ENCODE measurements at regions not wholly inside any gene's neighbourhood (a gene's known extent, or its start where the extent isn't known, plus 50 kb on each side); places are given as distances from the start of the nearest gene placed in this dataset.

- H3K9me3 ChIP-seq, result peaks cover 0 to 19% (median 10%) of the 10 kb centered on the region in 12 donors
- DNase-seq (no peak), ATAC-seq (no peak)
- TF ChIP-seq CTCF (IDR thresholded peaks at IDR 0.05) (no peak), POLR2A (IDR thresholded peaks at IDR 0.05) (no peak)
- WGBS, 4 donors, result 49 to 58% (median 55%) methylated on average over 2 of the region's 2 CpGs
- H3K4me3 ChIP-seq, result no peak overlapping the region
- H3K27ac ChIP-seq, result no peak overlapping the region
- no peaks in the 10 kb centered on the region for H3K4me1 ChIP-seq
- H3K36me3 ChIP-seq, result no peaks in the 10 kb centered on the region
- intact Hi-C loops (cut with DNase I), result no loop called here
- H3K27me3 ChIP-seq, result peaks cover 0 to 44% (median 3%) of the 10 kb centered on the region in 9 donors
Observed at GRCh38 chr17:79673517-79673916, 57.2 kb upstream of the ENPP7 start.

GRCh38 chr17:79672496-79672895 is 58.2 kb upstream of the ENPP7 start:
- no peak overlapping the region for H3K27ac ChIP-seq
- no peak overlapping the region for H3K4me3 ChIP-seq
- no peaks in the 10 kb centered on the region for H3K4me1 ChIP-seq
- intact Hi-C loops (cut with DNase I), result no loop called here
- WGBS, 4 donors, result 82 to 98% (median 84%) methylated on average over 5 of the region's 5 CpGs
- peak in 1 of 4 donors; percentile 9 for ATAC-seq
- no peak for DNase-seq
- H3K36me3 ChIP-seq, result no peaks in the 10 kb centered on the region
- H3K27me3 ChIP-seq, result peaks cover 0 to 49% (median 3%) of the 10 kb centered on the region in 9 donors
- no peak for TF ChIP-seq POLR2A (IDR thresholded peaks at IDR 0.05)
- peaks cover 0 to 19% (median 10%) of the 10 kb centered on the region in 12 donors for H3K9me3 ChIP-seq

GRCh38 chr17:79671085-79671694 is 59.6 kb upstream of the ENPP7 start:
- DNase-seq, result no peak

GRCh38 chr17:79670537-79671084 is 59.8 kb upstream of the RBFOX3 start:
- peak overlapping the region in 1 of 12 donors; percentile 38 for H3K27ac ChIP-seq
- peaks cover 0 to 49% (median 3%) of the 10 kb centered on the region in 9 donors for H3K27me3 ChIP-seq
- intact Hi-C loops (cut with DNase I), result no loop called here
- H3K9me3 ChIP-seq, result peaks cover 0 to 19% (median 10%) of the 10 kb centered on the region in 12 donors
- DNase-seq, result no peak
- peaks cover 0 to 4% (median 2%) of the 10 kb centered on the region in 12 donors for H3K4me1 ChIP-seq
- TF ChIP-seq CTCF (IDR thresholded peaks at IDR 0.05) (no peak), POLR2A (IDR thresholded peaks at IDR 0.05) (no peak)
- H3K4me3 ChIP-seq, result no peak overlapping the region
- no peak for ATAC-seq
- H3K36me3 ChIP-seq, result no peaks in the 10 kb centered on the region
- WGBS, 4 donors, result 65 to 68% (median 68%) methylated on average over 15 of the region's 15 CpGs

More at GRCh38 chr17:79671085-79671694, 59.6 kb upstream of the ENPP7 start:
- Histone ChIP-seq H3K9me3 (peaks cover 0 to 19% (median 10%) of the 10 kb centered on the region in 12 donors), H3K27me3 (peaks cover 0 to 49% (median 3%) of the 10 kb centered on the region in 9 donors), H3K4me1 (no peaks in the 10 kb centered on the region), H3K27ac (peak overlapping the region in 1 of 12 donors; percentile 31), H3K36me3 (no peaks in the 10 kb centered on the region), H3K4me3 (no peak overlapping the region)
- no peak for ATAC-seq
- 38 to 52% (median 41%) methylated on average over 8 to 13 of the region's 13 CpGs for WGBS, 4 donors
- intact Hi-C loops (cut with DNase I), result no loop called here
- TF ChIP-seq CTCF (IDR thresholded peaks at IDR 0.05) (no peak), POLR2A (IDR thresholded peaks at IDR 0.05) (no peak)

Measured in heart left ventricle (tissue), 16 donors.